ENCODE measurements at regions not wholly inside any gene's neighbourhood (a gene's known extent, or its start where the extent isn't known, plus 50 kb on each side); places are given as distances from the start of the nearest gene placed in this dataset.

- Histone ChIP-seq H4K20me1 (ENCODE audit: insufficient read depth, low read length) (no peaks in the 10 kb centered on the region), H2AFZ (ENCODE audit: low read depth, low read length) (no peak overlapping the region), H3K27ac (ENCODE audit: low read length) (no peak overlapping the region), H3K4me2 (ENCODE audit: low read length) (no peak overlapping the region), H3K27me3 (ENCODE audit: low read depth, low read length) (no peaks in the 10 kb centered on the region), H3K4me1 (ENCODE audit: low read length) (no peaks in the 10 kb centered on the region), H3K9ac (ENCODE audit: low read length) (no peak overlapping the region), H3K79me2 (ENCODE audit: low read length) (no peaks in the 10 kb centered on the region), H3K4me3 (ENCODE audit: low read length) (no peak overlapping the region), H3K36me3 (replicated peaks; ENCODE audit: low read depth, low read length) (no peaks in the 10 kb centered on the region), H3K9me3 (ENCODE audit: insufficient read depth, low read length) (no peaks in the 10 kb centered on the region)
- TF ChIP-seq EZH2phosphoT487 (IDR thresholded peaks at IDR 0.05; ENCODE audit: low read depth): no peak
- no peak for TF ChIP-seq CTCF (IDR thresholded peaks at IDR 0.05; ENCODE audit: low read depth, low read length)
Measured at GRCh38 chr6:67538032-67538431, 1097.0 kb upstream of the ADGRB3 start.

- no peak overlapping the region for H2AFZ ChIP-seq (ENCODE audit: low read depth, low read length)
Measured at GRCh38 chr6:67535946-67536345, 1099.1 kb upstream of the ADGRB3 start.

GRCh38 chr6:67506352-67506751, 1128.7 kb upstream of the ADGRB3 start:
- Histone ChIP-seq H3K27ac (ENCODE audit: low read length) (no peak overlapping the region), H3K4me1 (ENCODE audit: low read length) (no peaks in the 10 kb centered on the region), H3K4me3 (ENCODE audit: low read length) (no peak overlapping the region), H3K9me3 (ENCODE audit: insufficient read depth, low read length) (no peaks in the 10 kb centered on the region), H3K36me3 (replicated peaks; ENCODE audit: low read depth, low read length) (no peaks in the 10 kb centered on the region), H3K27me3 (ENCODE audit: low read depth, low read length) (no peaks in the 10 kb centered on the region), H2AFZ (ENCODE audit: low read depth, low read length) (no peak overlapping the region), H3K9ac (ENCODE audit: low read length) (no peak overlapping the region), H3K79me2 (ENCODE audit: low read length) (no peaks in the 10 kb centered on the region), H3K4me2 (ENCODE audit: low read length) (no peak overlapping the region), H4K20me1 (ENCODE audit: insufficient read depth, low read length) (no peaks in the 10 kb centered on the region)
- TF ChIP-seq EZH2phosphoT487 (IDR thresholded peaks at IDR 0.05; ENCODE audit: low read depth) (no peak), CTCF (IDR thresholded peaks at IDR 0.05; ENCODE audit: low read depth, low read length) (no peak)

More at GRCh38 chr6:67535946-67536345, 1099.1 kb upstream of the ADGRB3 start:
- no peaks in the 10 kb centered on the region for H3K79me2 ChIP-seq (ENCODE audit: low read length)
- H3K9me3 ChIP-seq (ENCODE audit: insufficient read depth, low read length): no peaks in the 10 kb centered on the region
- no peaks in the 10 kb centered on the region for H4K20me1 ChIP-seq (ENCODE audit: insufficient read depth, low read length)
- H3K4me1 ChIP-seq (ENCODE audit: low read length): no peaks in the 10 kb centered on the region
- TF ChIP-seq EZH2phosphoT487 (IDR thresholded peaks at IDR 0.05; ENCODE audit: low read depth): no peak
- TF ChIP-seq CTCF (IDR thresholded peaks at IDR 0.05; ENCODE audit: low read depth, low read length): no peak
- no peak overlapping the region for H3K27ac ChIP-seq (ENCODE audit: low read length)
- no peak overlapping the region for H3K9ac ChIP-seq (ENCODE audit: low read length)
- no peaks in the 10 kb centered on the region for H3K36me3 ChIP-seq (replicated peaks; ENCODE audit: low read depth, low read length)
- no peak overlapping the region for H3K4me2 ChIP-seq (ENCODE audit: low read length)
- no peak overlapping the region for H3K4me3 ChIP-seq (ENCODE audit: low read length)
- H3K27me3 ChIP-seq (ENCODE audit: low read depth, low read length): no peaks in the 10 kb centered on the region

- Histone ChIP-seq H3K9me3 (ENCODE audit: insufficient read depth, low read length) (no peaks in the 10 kb centered on the region), H3K4me3 (ENCODE audit: low read length) (no peak overlapping the region), H3K4me2 (ENCODE audit: low read length) (no peak overlapping the region), H3K79me2 (ENCODE audit: low read length) (no peaks in the 10 kb centered on the region), H3K27ac (ENCODE audit: low read length) (no peak overlapping the region), H4K20me1 (ENCODE audit: insufficient read depth, low read length) (no peaks in the 10 kb centered on the region), H3K36me3 (replicated peaks; ENCODE audit: low read depth, low read length) (no peaks in the 10 kb centered on the region), H3K27me3 (ENCODE audit: low read depth, low read length) (no peaks in the 10 kb centered on the region), H3K4me1 (ENCODE audit: low read length) (no peaks in the 10 kb centered on the region), H3K9ac (ENCODE audit: low read length) (no peak overlapping the region), H2AFZ (ENCODE audit: low read depth, low read length) (0 out of 2 replicates have a peak overlapping the region, but pooled peaks have one; percentile 52)
- no peak for TF ChIP-seq EZH2phosphoT487 (IDR thresholded peaks at IDR 0.05; ENCODE audit: low read depth)
- TF ChIP-seq CTCF (IDR thresholded peaks at IDR 0.05; ENCODE audit: low read depth, low read length): no peak
Measured at GRCh38 chr6:67501755-67502154, 1133.3 kb upstream of the ADGRB3 start.
